NB4 (cell line): ENCODE measurements at regions not wholly inside any gene's neighbourhood (a gene's known extent, or its start where the extent isn't known, plus 50 kb on each side); places are given as distances from the start of the nearest gene placed in this dataset.
"Not testable (repeated sequence)": the region's sequence is repeated elsewhere in the genome, so short reads cannot be mapped to it uniquely, and the experiment has no call there.

Source experiments
- DNase-seq: peaks from one replicate; pipeline ENCODE4 v3.0.0; 2010; ENCODE audit warnings: low read depth
- H3K4me3 ChIP-seq: one replicate; pipeline ENCODE4 v1.5.1; 2011; ENCODE audit warnings: mild to moderate bottlenecking, low read depth, low read length, moderate library complexity
- MAX ChIP-seq: IDR thresholded peaks from 2 replicates; pipeline ENCODE4 v1.6.1; 2011; ENCODE audit warnings: low read depth, low read length
- MYC ChIP-seq: IDR thresholded peaks from 2 replicates; pipeline ENCODE4 v1.6.1; 2011; ENCODE audit warnings: low read depth, low read length
- POLR2A ChIP-seq: IDR thresholded peaks from 2 replicates; pipeline ENCODE4 v1.6.1; 2011; ENCODE audit warnings: mild to moderate bottlenecking; ENCODE audit not compliant: insufficient read length; ENCODE audit errors: extremely low read depth
- TF ChIP-seq, protein P1 (sequence below): IDR thresholded peaks from one replicate; pipeline ENCODE4 v1.5.1; 2012; ENCODE audit warnings: low read depth, low read length

DNA sequence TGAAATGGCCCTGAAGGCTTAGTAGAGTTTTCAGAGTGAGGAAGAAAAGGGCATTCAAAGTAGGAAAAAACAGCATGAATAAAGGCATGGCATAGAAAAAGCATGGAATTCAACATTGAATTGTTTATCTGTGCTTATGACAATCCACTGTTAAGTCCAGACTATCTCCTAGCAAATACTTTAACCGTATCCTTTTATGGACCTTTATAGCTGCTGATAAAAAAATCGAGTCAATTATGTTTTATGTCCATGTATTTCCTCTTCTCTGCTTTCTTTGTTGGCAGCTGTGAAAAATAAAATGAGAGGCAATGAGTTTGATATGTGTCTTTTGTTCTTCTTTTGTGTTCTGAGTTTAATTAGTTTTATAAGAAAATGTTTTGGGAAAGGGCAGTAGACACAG is 70.4 kb downstream of the TDRD15 start:
- TF ChIP-seq POLR2A, result no peak
- no peak for DNase-seq
- no peak overlapping the region for H3K4me3 ChIP-seq

DNA sequence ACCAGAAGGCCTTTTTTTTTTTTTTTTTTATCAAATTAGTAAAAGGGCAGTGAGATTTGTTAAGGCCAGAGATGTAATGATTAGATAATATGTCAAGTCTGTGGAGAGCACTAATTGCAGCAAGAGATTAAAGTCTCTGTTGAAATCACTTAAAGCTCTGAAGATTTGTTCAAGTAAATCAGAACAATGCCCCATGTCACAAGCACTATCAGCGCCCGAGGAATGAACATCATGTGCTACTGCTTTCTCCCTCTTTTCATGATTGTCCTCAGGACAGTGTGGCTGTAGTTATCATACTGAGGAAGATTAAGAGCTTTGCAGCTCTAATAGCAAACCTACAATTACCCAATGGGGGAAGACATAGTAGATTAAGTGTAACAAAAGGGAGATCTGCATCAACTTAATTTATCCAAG is 71.1 kb downstream of the TDRD15 start:
- TF ChIP-seq MYC, result no peak
- TF ChIP-seq, protein P1, sequence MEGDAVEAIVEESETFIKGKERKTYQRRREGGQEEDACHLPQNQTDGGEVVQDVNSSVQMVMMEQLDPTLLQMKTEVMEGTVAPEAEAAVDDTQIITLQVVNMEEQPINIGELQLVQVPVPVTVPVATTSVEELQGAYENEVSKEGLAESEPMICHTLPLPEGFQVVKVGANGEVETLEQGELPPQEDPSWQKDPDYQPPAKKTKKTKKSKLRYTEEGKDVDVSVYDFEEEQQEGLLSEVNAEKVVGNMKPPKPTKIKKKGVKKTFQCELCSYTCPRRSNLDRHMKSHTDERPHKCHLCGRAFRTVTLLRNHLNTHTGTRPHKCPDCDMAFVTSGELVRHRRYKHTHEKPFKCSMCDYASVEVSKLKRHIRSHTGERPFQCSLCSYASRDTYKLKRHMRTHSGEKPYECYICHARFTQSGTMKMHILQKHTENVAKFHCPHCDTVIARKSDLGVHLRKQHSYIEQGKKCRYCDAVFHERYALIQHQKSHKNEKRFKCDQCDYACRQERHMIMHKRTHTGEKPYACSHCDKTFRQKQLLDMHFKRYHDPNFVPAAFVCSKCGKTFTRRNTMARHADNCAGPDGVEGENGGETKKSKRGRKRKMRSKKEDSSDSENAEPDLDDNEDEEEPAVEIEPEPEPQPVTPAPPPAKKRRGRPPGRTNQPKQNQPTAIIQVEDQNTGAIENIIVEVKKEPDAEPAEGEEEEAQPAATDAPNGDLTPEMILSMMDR, result no peak
- TF ChIP-seq MAX, result no peak
- no peak for TF ChIP-seq POLR2A
- H3K4me3 ChIP-seq, result no peak overlapping the region
- DNase-seq, result no peak

- no peak overlapping the region for H3K4me3 ChIP-seq
- no peak for DNase-seq
- TF ChIP-seq, protein P1, result no peak
- TF ChIP-seq POLR2A (no peak), MAX (no peak), MYC (no peak)
These were observed 71.6 kb downstream of the TDRD15 start for GRCh38 chr2:21195326-21195725.

DNA sequence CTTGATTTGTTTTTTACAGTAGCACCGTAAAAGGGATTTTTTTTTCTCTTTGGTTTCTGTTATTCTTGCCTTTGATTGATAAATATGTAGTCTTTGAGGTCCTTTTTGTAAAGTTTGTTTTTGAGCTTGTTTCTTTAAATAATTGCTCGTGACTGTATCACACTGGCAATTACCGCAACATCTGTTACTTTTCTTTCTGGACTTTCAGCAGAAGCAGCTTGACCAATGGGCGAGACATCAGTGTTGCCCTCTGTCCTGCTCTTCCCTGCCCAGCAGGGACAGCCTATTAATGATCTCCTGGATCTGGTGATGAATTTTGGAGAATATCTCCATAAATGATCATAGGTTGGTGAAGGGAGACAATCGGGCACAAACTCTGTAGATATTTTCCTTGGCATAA is 74.9 kb downstream of the TDRD15 start:
- TF ChIP-seq, protein P1, result no peak
- TF ChIP-seq POLR2A (no peak), MAX (no peak), MYC (no peak)
- H3K4me3 ChIP-seq, result no peak overlapping the region
- DNase-seq, result no peak

DNA sequence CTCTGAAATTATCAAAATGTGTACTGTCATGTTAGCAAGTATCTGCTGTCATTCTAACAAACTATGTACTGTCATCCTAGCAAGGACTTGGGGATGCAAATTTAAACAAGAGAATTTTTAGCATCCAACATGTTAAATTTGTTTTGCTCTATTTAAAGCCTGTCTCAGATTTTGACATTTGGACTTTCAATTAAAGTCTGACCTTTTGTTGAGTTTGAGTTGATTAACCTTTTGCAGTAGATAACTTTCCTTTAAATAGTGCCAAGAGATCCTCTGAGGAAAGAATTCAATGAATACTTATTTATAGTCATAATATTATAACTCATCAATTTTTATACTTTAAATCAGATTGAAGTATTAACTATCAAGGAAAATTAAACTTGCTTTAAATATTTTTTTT is 80.2 kb downstream of the TDRD15 start:
- DNase-seq, result no peak
- no peak for TF ChIP-seq MAX
- TF ChIP-seq, protein P1, result no peak
- no peak for TF ChIP-seq MYC
- no peak for TF ChIP-seq POLR2A
- H3K4me3 ChIP-seq, result no peak overlapping the region

GRCh38 chr2:21214085-21214484 is 90.3 kb downstream of the TDRD15 start:
- H3K4me3 ChIP-seq, result not testable (repeated sequence)

DNA sequence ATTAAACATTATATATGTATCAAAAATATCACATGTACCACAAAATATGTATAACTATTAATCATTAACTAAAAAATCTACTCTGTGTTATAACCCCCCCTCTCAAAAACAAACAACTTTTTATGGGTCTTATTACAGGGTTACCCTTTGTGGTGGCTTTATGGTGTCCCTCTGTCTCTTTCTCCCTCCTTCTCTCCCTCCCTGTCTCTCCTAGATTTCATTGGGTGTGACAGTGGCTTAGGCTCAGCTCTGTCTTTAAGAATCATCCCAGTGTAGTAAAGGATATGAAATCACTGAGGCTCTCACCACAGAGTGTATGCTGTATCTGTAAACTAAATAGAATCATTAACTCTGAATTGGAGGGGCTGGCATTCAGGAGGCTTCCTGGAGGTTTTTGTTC is 93.7 kb downstream of the TDRD15 start:
- no peak overlapping the region for H3K4me3 ChIP-seq
- TF ChIP-seq POLR2A (no peak), MYC (no peak), MAX (no peak)
- TF ChIP-seq, protein P1, result no peak

More at GRCh38 chr2:21214085-21214484, 90.3 kb downstream of the TDRD15 start:
- not testable (repeated sequence) for DNase-seq

More for the DNA sequence above, 93.7 kb downstream of the TDRD15 start:
- no peak for DNase-seq
